ENCODE measurements at regions not wholly inside any gene's neighbourhood (a gene's known extent, or its start where the extent isn't known, plus 50 kb on each side); places are given as distances from the start of the nearest gene placed in this dataset.
A peak's percentile ranks its signal among the peaks of the same experiment; 100 is the strongest.

- TF ChIP-seq ARID5B (CRISPR knock-in tag; IDR thresholded peaks at IDR 0.05) (peak; percentile 19; the same call in 1 of the 2 replicates), TIGD3 (CRISPR knock-in tag; IDR thresholded peaks at IDR 0.05; ENCODE audit: borderline replicate concordance) (no peak), KMT2B (CRISPR knock-in tag; IDR thresholded peaks at IDR 0.05) (no peak), GABPA (IDR thresholded peaks at IDR 0.05; ENCODE audit: low read depth, low read length) (no peak), GABPA (CRISPR knock-in tag; IDR thresholded peaks at IDR 0.05; ENCODE audit: low read depth) (peak; percentile 38; the same call in 1 of the 2 replicates), ZNF251 (CRISPR knock-in tag; IDR thresholded peaks at IDR 0.05) (no peak), HHEX (CRISPR knock-in tag; IDR thresholded peaks at IDR 0.05) (no peak), JUND (CRISPR knock-in tag; IDR thresholded peaks at IDR 0.05) (no peak), KLF13 (CRISPR knock-in tag; IDR thresholded peaks at IDR 0.05) (no peak), SMC3 (IDR thresholded peaks at IDR 0.05; ENCODE audit: low read length) (peak; percentile 96), ZBTB26 (CRISPR knock-in tag; IDR thresholded peaks at IDR 0.05; ENCODE audit: borderline replicate concordance) (no peak), E2F5 (CRISPR knock-in tag; conservative IDR thresholded peaks at IDR 0.05) (no peak), IRF2 (CRISPR knock-in tag; IDR thresholded peaks at IDR 0.05) (peak; percentile 50; the same call in 1 of the 2 replicates), NCOA2 (CRISPR knock-in tag; IDR thresholded peaks at IDR 0.05) (no peak), MTERF4 (CRISPR knock-in tag; IDR thresholded peaks at IDR 0.05) (no peak), HDAC6 (IDR thresholded peaks at IDR 0.05; ENCODE audit: low read depth, low read length) (no peak), ZNF616 (CRISPR knock-in tag; IDR thresholded peaks at IDR 0.05; ENCODE audit: low read depth) (no peak), IKZF1 (IDR thresholded peaks at IDR 0.05) (no peak), PCBP2 (optimal IDR thresholded peaks at IDR 0.05; ENCODE audit: low read depth, low read length, poor library complexity, severe bottlenecking) (no peak), MXD1 (CRISPR knock-in tag; IDR thresholded peaks at IDR 0.05) (no peak), ZNF878 (CRISPR knock-in tag; IDR thresholded peaks at IDR 0.05) (peak; percentile 37; the same call in 1 of the 2 replicates)
Measured at GRCh38 chr9:108565651-108566378, 290.0 kb downstream of the ACTL7B start (continued).

All from HepG2 (cell line).